ENCODE measurements at regions not wholly inside any gene's neighbourhood (a gene's known extent, or its start where the extent isn't known, plus 50 kb on each side); places are given as distances from the start of the nearest gene placed in this dataset.

- TF ChIP-seq U2AF1 (optimal IDR thresholded peaks at IDR 0.05; ENCODE audit: low read depth, low read length), result no peak
- TF ChIP-seq PYGO2 (tag; IDR thresholded peaks at IDR 0.05), result no peak
- TF ChIP-seq ZBTB17 (CRISPR knock-in tag; IDR thresholded peaks at IDR 0.05), result no peak
- no peak for TF ChIP-seq ZNF57 (CRISPR knock-in tag; IDR thresholded peaks at IDR 0.05)
- TF ChIP-seq SMC3 (conservative IDR thresholded peaks at IDR 0.05; ENCODE audit: insufficient read depth, low read depth, low read length), result no peak
- no peak for TF ChIP-seq FOS (IDR thresholded peaks at IDR 0.05; ENCODE audit: extremely low read depth, insufficient read length)
Observed at GRCh38 chr2:133736674-133737073, 168.4 kb upstream of the NCKAP5 start (continued).

- ChIA-PET POLR2A (interaction anchor here (0.6 kb wide), 1 partner anchor 118 kb away, joined by 3 read pairs; no protein-coding TSS in a partner anchor), CTCF (ENCODE audit: low intra/inter-chr PET ratio) (no interaction called here)
- intact Hi-C loops (cut with micrococcal nuclease) (no loop called here), in situ Hi-C loops (cut with MboI) (no loop called here)
- Histone ChIP-seq H3K4me1 (replicated peaks in 1 of 2; ENCODE audit: control insufficient read depth in 2 of 2, insufficient read depth in 2 of 2, low read length in 2 of 2) (no peaks in the 10 kb centered on the region), H3K4me3 (no peak overlapping the region), H3K9ac (ENCODE audit: insufficient read depth in 1 of 2, low read depth in 2 of 2, low read length in 2 of 2) (no peak overlapping the region), H4K20me1 (replicated peaks; ENCODE audit: control insufficient read depth, insufficient read depth, low read length) (no peaks in the 10 kb centered on the region), H3K36me3 (ENCODE audit: control insufficient read depth, insufficient read depth, low read length) (no peaks in the 10 kb centered on the region), H3K27me3 (ENCODE audit: control insufficient read depth in 2 of 2, insufficient read depth in 2 of 2, low read length in 2 of 2) (no peaks in the 10 kb centered on the region; a peak in 1 of 5 replicates), H3K4me2 (ENCODE audit: insufficient read depth, low read length) (no peak overlapping the region), H3K27ac (ENCODE audit: extremely low read depth, low read depth, low read length) (no peak overlapping the region), H3K9me1 (ENCODE audit: control insufficient read depth, insufficient read depth, low read length) (no peaks in the 10 kb centered on the region), H3K79me2 (ENCODE audit: control insufficient read depth, insufficient read depth, low read length) (no peaks in the 10 kb centered on the region), H3K9me3 (replicated peaks; ENCODE audit: control insufficient read depth, insufficient read depth, low read depth, low read length) (no peaks in the 10 kb centered on the region), H2AFZ (ENCODE audit: low read depth, low read length) (no peak overlapping the region)
- FAIRE-seq (no peak), DNase-seq (ENCODE audit: extremely low read depth in 1 of 4, low spot score in 3 of 4) (no peak), ATAC-seq (no peak)
- no peak for TF ChIP-seq TBP (optimal IDR thresholded peaks at IDR 0.05; ENCODE audit: low read depth, low read length)
- no peak for TF ChIP-seq CHD4 (IDR thresholded peaks at IDR 0.05; ENCODE audit: insufficient read depth, insufficient replicate concordance, low read depth, low read length, poor library complexity, severe bottlenecking)
- no peak for TF ChIP-seq HINFP (tag; conservative IDR thresholded peaks at IDR 0.05; ENCODE audit: low read depth)
- TF ChIP-seq HMGXB4 (CRISPR knock-in tag; IDR thresholded peaks at IDR 0.05), result no peak
- 3% methylated on average over 2 of the region's 2 CpGs for WGBS (ENCODE audit: insufficient coverage, low coverage, missing lambda C conversion rate)
- no TSS peak for BruUV-seq (replicated peaks)
Observed at GRCh38 chr2:133737242-133737993, 169.2 kb upstream of the NCKAP5 start.
